Endothelial cell of umbilical vein (primary cell): ENCODE measurements at regions not wholly inside any gene's neighbourhood (a gene's known extent, or its start where the extent isn't known, plus 50 kb on each side); places are given as distances from the start of the nearest gene placed in this dataset.

Source experiments
- BruUV-seq: library from RNA; stranded (reverse); fragments of 400-500 nt; replicated peaks from 2 replicates; lab custom pipeline; 2021; lab: Mats Ljungman, UMichigan
- CTCF ChIA-PET: fragments of 300-600, 350-600 bp; sonication (Branson Sonifier 250); formaldehyde crosslinking; loops from one replicate; lab custom pipeline; 2021; ENCODE audit warnings: antibody characterized with exemption, inconsistent platforms; lab: Charles Lee
- POLR2A ChIA-PET: fragments of 300-600, 350-600 bp; sonication (Branson Sonifier 250); formaldehyde crosslinking; loops from one replicate; lab custom pipeline; 2021; ENCODE audit warnings: antibody characterized with exemption, inconsistent platforms; lab: Charles Lee
- DNase-seq: peaks from one replicate; pipeline ENCODE4 v3.0.0-alpha.2; 2011; ENCODE audit warnings: low read depth, low spot score
- FAIRE-seq: peaks from 2 replicates; lab custom pipeline; 2011; peaks lifted over from hg19 to GRCh38; lab: Jason Lieb, UNC
- H2AFZ ChIP-seq: 2 replicates; pipeline ENCODE4 v1.6.0; 2012; ENCODE audit warnings: low read depth, low read length, control low read depth, inconsistent platforms
- H3K27ac ChIP-seq: 2 replicates; pipeline ENCODE4 v1.5.1; 2011; ENCODE audit warnings: low read depth, mild to moderate bottlenecking, control low read depth, low read length, moderate library complexity; ENCODE audit not compliant: insufficient read depth
- H3K27me3 ChIP-seq, 2 experiments: 2 replicates each; pipeline versions ENCODE4 v1.6.0 to v1.6.1; 2011; ENCODE audit warnings: low read length in 2 of 2, mixed read lengths in 1 of 2; ENCODE audit not compliant: control insufficient read depth in 2 of 2, insufficient read depth in 2 of 2
- H3K36me3 ChIP-seq, 2 experiments: 2 replicates in 1 of 2; 3 replicates in 1 of 2; pipeline ENCODE4 v1.5.1; 2011; ENCODE audit warnings: low read length in 2 of 2, mild to moderate bottlenecking in 1 of 2, moderate library complexity in 1 of 2; ENCODE audit not compliant: control insufficient read depth in 2 of 2, insufficient read depth in 2 of 2; ENCODE audit errors: extremely low read depth in 1 of 2
- H3K4me1 ChIP-seq: 3 replicates; pipeline ENCODE4 v1.5.1; 2011; ENCODE audit warnings: mild to moderate bottlenecking, low read length; ENCODE audit not compliant: control insufficient read depth, insufficient read depth; ENCODE audit errors: extremely low read depth
- H3K4me2 ChIP-seq: 2 replicates; pipeline ENCODE4 v1.6.1; 2011; ENCODE audit warnings: low read length, control low read depth, mixed read lengths; ENCODE audit not compliant: insufficient read depth
- H3K4me3 ChIP-seq, 3 experiments: fragments of 200-600 bp in 1 of 3; sonication (generic), shearing (Covaris generic) in 1 of 3; replicated peaks in 1 of 3; 2 replicates each; pipeline ENCODE4 v1.5.1; 2011 to 2016; ENCODE audit warnings: control low read depth in 3 of 3, low read length in 3 of 3, mild to moderate bottlenecking in 2 of 3, inconsistent platforms in 1 of 3, low read depth in 1 of 3, moderate library complexity in 1 of 3; ENCODE audit not compliant: insufficient read depth in 1 of 3
- H3K79me2 ChIP-seq: 2 replicates; pipeline ENCODE4 v1.6.0; 2012; ENCODE audit warnings: low read length, inconsistent platforms; ENCODE audit not compliant: control insufficient read depth, insufficient read depth
- H3K9ac ChIP-seq: replicated peaks from 2 replicates; pipeline ENCODE3; 2011; ENCODE audit warnings: low read length, control low read depth; ENCODE audit not compliant: insufficient read depth; ENCODE audit errors: extremely low read depth
- H3K9me1 ChIP-seq: replicated peaks from 3 replicates; pipeline ENCODE4 v1.6.0; 2011; ENCODE audit warnings: mild to moderate bottlenecking, low read length; ENCODE audit not compliant: control insufficient read depth, insufficient read depth; ENCODE audit errors: extremely low read depth
- H3K9me3 ChIP-seq: replicated peaks from 2 replicates; pipeline ENCODE4 v1.5.1; 2012; ENCODE audit warnings: low read length, inconsistent platforms; ENCODE audit not compliant: control insufficient read depth, insufficient read depth
- H4K20me1 ChIP-seq: replicated peaks from 2 replicates; pipeline ENCODE3; 2011; ENCODE audit warnings: mild to moderate bottlenecking, low read length; ENCODE audit not compliant: control insufficient read depth, insufficient read depth; ENCODE audit errors: extremely low read depth
- EZH2 ChIP-seq: IDR thresholded peaks from 2 replicates; pipeline ENCODE4 v1.6.1; 2012; ENCODE audit warnings: borderline replicate concordance, low read depth, mild to moderate bottlenecking, moderate library complexity, low read length, inconsistent platforms; ENCODE audit not compliant: severe bottlenecking
- FOS ChIP-seq: IDR thresholded peaks from 2 replicates; pipeline ENCODE4 v1.6.1; 2011; ENCODE audit warnings: mild to moderate bottlenecking, low read length, moderate library complexity, borderline replicate concordance; ENCODE audit not compliant: insufficient read depth
- GATA2 ChIP-seq: IDR thresholded peaks from 2 replicates; pipeline ENCODE4 v1.7.0; 2011; ENCODE audit warnings: low read depth, mild to moderate bottlenecking, moderate library complexity, mixed read lengths, low read length; ENCODE audit not compliant: insufficient read length, insufficient read depth
- JUN ChIP-seq: IDR thresholded peaks from 2 replicates; pipeline ENCODE4 v1.6.1; 2011; ENCODE audit warnings: borderline replicate concordance, low read depth; ENCODE audit not compliant: insufficient read length, insufficient read depth
- MYC ChIP-seq: IDR thresholded peaks from one replicate; pipeline ENCODE4 v1.6.1; 2011; ENCODE audit warnings: mild to moderate bottlenecking, low read depth, low read length
- POLR2A ChIP-seq: IDR thresholded peaks from 2 replicates; pipeline ENCODE4 v1.6.1; 2012; ENCODE audit warnings: low read depth, mild to moderate bottlenecking, control low read depth, low read length
- POLR2AphosphoS5 ChIP-seq: IDR thresholded peaks from 2 replicates; pipeline ENCODE4 v1.6.1; 2012; ENCODE audit warnings: low read depth, mild to moderate bottlenecking, control low read depth, low read length, moderate library complexity; ENCODE audit not compliant: insufficient read depth
- dilution Hi-C: fragments of 300-500 bp; cut with MboI; formaldehyde crosslinking; loops from one replicate; pipeline ENCODE4 v1.15.0; 2019; ENCODE audit warnings: low sequenced_read_pairs; ENCODE audit not compliant: extremely low pct_ligation_motif_present
- intact Hi-C: fragments of 100-400 bp; cut with micrococcal nuclease; formaldehyde crosslinking; loops from one replicate; pipeline ENCODE4 v1.10.0; 2022
- TF ChIP-seq, protein P1 (sequence below), 2 donors: IDR thresholded peaks; 1 replicate in 1 of 2; 2 replicates in 1 of 2; pipeline ENCODE4 v1.5.1; 2011; ENCODE audit warnings: low read length in 2 of 2, mild to moderate bottlenecking in 2 of 2, moderate library complexity in 2 of 2, control low read depth in 1 of 2, inconsistent platforms in 1 of 2, low read depth in 1 of 2; ENCODE audit not compliant: insufficient read depth in 1 of 2; ENCODE audit errors: extremely low read depth in 1 of 2
- TF ChIP-seq, protein P2 (sequence below): IDR thresholded peaks from 2 replicates; pipeline ENCODE4 v1.6.1; 2011; ENCODE audit not compliant: insufficient read depth, insufficient read length

DNA sequence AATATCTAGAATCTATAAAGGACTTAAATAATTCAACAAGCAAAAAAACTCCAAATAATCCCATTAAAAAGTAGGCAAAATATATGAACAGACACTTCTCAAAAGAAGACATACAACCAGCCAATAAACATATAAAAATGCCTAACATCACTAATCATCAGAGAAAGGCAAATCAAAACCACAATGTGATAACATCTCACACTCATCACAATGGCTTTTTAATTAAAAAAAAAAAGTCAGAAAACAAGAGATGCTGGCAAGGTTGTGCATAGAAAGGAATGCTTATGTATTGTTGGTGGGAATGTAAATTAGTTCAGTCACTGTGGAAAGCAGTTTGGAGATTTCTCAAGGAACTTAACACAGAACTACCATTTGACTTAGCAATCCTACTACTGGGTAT, 979.6 kb upstream of the MAP3K7 start:
- dilution Hi-C loops, result no loop called here
- ChIA-PET CTCF (no interaction called here), POLR2A (no interaction called here)
- Histone ChIP-seq H3K9ac (no peak overlapping the region), H3K9me3 (no peaks in the 10 kb centered on the region), H2AFZ (no peak overlapping the region), H3K4me2 (no peak overlapping the region), H3K4me3 (no peak overlapping the region), H3K36me3 (no peaks in the 10 kb centered on the region), H3K27me3 (no peaks in the 10 kb centered on the region), H4K20me1 (no peaks in the 10 kb centered on the region), H3K27ac (no peak overlapping the region), H3K9me1 (no peaks in the 10 kb centered on the region), H3K4me1 (no peaks in the 10 kb centered on the region), H3K79me2 (no peaks in the 10 kb centered on the region)
- FAIRE-seq, result no peak
- DNase-seq, result no peak
- no TSS peak for BruUV-seq
- TF ChIP-seq POLR2A (no peak), JUN (no peak), FOS (no peak), GATA2 (no peak), POLR2AphosphoS5 (no peak), EZH2 (no peak), MYC (no peak)
- TF ChIP-seq, protein P1, sequence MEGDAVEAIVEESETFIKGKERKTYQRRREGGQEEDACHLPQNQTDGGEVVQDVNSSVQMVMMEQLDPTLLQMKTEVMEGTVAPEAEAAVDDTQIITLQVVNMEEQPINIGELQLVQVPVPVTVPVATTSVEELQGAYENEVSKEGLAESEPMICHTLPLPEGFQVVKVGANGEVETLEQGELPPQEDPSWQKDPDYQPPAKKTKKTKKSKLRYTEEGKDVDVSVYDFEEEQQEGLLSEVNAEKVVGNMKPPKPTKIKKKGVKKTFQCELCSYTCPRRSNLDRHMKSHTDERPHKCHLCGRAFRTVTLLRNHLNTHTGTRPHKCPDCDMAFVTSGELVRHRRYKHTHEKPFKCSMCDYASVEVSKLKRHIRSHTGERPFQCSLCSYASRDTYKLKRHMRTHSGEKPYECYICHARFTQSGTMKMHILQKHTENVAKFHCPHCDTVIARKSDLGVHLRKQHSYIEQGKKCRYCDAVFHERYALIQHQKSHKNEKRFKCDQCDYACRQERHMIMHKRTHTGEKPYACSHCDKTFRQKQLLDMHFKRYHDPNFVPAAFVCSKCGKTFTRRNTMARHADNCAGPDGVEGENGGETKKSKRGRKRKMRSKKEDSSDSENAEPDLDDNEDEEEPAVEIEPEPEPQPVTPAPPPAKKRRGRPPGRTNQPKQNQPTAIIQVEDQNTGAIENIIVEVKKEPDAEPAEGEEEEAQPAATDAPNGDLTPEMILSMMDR (IDR thresholded peaks at IDR 0.05; ENCODE audit: extremely low read depth in 1 of 2, insufficient read depth in 1 of 2, low read depth in 1 of 2, low read length in 2 of 2), result no peak
- TF ChIP-seq, protein P2, sequence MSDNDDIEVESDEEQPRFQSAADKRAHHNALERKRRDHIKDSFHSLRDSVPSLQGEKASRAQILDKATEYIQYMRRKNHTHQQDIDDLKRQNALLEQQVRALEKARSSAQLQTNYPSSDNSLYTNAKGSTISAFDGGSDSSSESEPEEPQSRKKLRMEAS, result no peak
- intact Hi-C loops, result no loop called here
